ENCODE measurements at regions not wholly inside any gene's neighbourhood (a gene's known extent, or its start where the extent isn't known, plus 50 kb on each side); places are given as distances from the start of the nearest gene placed in this dataset.

GRCh38 chr2:157196956-157197355, 60.5 kb upstream of the GALNT5 start:
- TF ChIP-seq CTCF (conservative IDR thresholded peaks at IDR 0.05; ENCODE audit: low read length) = no peak
- no peak for TF ChIP-seq EZH2phosphoT487 (IDR thresholded peaks at IDR 0.05; ENCODE audit: borderline replicate concordance, low read depth, low read length)

Data from OCI-LY7 (cell line).